PC-9 (cell line): ENCODE measurements at regions not wholly inside any gene's neighbourhood (a gene's known extent, or its start where the extent isn't known, plus 50 kb on each side); places are given as distances from the start of the nearest gene placed in this dataset.

Experiments used
- CTCF ChIP-seq: fragments of 200-600 bp; sonication (generic); conservative IDR thresholded peaks from 2 replicates; pipeline ENCODE4 v1.6.1; 2017; ENCODE audit warnings: mixed run types, antibody characterized with exemption, mild to moderate bottlenecking, moderate library complexity
- EZH2 ChIP-seq: fragments of 200-600 bp; sonication (generic); IDR thresholded peaks from 2 replicates; pipeline ENCODE4 v1.8.0; 2017; ENCODE audit warnings: antibody characterized with exemption, low read depth

- TF ChIP-seq CTCF (no peak), EZH2 (no peak)
Observed at GRCh38 chr3:43856351-43856750, 165.6 kb downstream of the ABHD5 start.
